ENCODE measurements at regions not wholly inside any gene's neighbourhood (a gene's known extent, or its start where the extent isn't known, plus 50 kb on each side); places are given as distances from the start of the nearest gene placed in this dataset.

GRCh38 chr6:68043122-68043398 lies 592.0 kb upstream of the ADGRB3 start:
- TF ChIP-seq, protein P1, sequence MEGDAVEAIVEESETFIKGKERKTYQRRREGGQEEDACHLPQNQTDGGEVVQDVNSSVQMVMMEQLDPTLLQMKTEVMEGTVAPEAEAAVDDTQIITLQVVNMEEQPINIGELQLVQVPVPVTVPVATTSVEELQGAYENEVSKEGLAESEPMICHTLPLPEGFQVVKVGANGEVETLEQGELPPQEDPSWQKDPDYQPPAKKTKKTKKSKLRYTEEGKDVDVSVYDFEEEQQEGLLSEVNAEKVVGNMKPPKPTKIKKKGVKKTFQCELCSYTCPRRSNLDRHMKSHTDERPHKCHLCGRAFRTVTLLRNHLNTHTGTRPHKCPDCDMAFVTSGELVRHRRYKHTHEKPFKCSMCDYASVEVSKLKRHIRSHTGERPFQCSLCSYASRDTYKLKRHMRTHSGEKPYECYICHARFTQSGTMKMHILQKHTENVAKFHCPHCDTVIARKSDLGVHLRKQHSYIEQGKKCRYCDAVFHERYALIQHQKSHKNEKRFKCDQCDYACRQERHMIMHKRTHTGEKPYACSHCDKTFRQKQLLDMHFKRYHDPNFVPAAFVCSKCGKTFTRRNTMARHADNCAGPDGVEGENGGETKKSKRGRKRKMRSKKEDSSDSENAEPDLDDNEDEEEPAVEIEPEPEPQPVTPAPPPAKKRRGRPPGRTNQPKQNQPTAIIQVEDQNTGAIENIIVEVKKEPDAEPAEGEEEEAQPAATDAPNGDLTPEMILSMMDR (IDR thresholded peaks at IDR 0.05; ENCODE audit: extremely low read depth in 1 of 2, insufficient read depth in 1 of 2, low read depth in 1 of 2, low read length in 2 of 2), result no peak
- no peak for TF ChIP-seq EZH2 (IDR thresholded peaks at IDR 0.05; ENCODE audit: borderline replicate concordance, low read depth, low read length, severe bottlenecking)

Data from endothelial cell of umbilical vein (primary cell).